WTC11 (cell line): ENCODE measurements at regions not wholly inside any gene's neighbourhood (a gene's known extent, or its start where the extent isn't known, plus 50 kb on each side); places are given as distances from the start of the nearest gene placed in this dataset.

Experiments used
- ATAC-seq: fragments of 200-7000 bp; cut with Tn5 transposase; 2 replicates; pipeline ENCODE4 v1.10.0; 2021; ENCODE audit warnings: mild to moderate bottlenecking, moderate library complexity
- CTCF ChIA-PET: fragments of 300-600 bp; sonication (Branson Sonifier 250); formaldehyde crosslinking; loops from one replicate; lab custom pipeline; 2021; ENCODE audit warnings: antibody characterized with exemption; lab: Charles Lee
- POLR2A ChIA-PET: fragments of 350-600 bp; sonication (Branson Sonifier 250); formaldehyde crosslinking; loops from one replicate; lab custom pipeline; 2021; ENCODE audit warnings: antibody characterized with exemption; lab: Charles Lee
- DNase-seq: peaks from one replicate; pipeline ENCODE4 v3.0.0; 2021; ENCODE audit warnings: low spot score
- H3K27ac Mint-ChIP-seq: 2 replicates; pipeline ENCODE4 v1.8.0; 2021; ENCODE audit warnings: mixed read lengths
- H3K27me3 Mint-ChIP-seq: 2 replicates; pipeline ENCODE4 v1.8.0; 2021; ENCODE audit warnings: low read depth, mild to moderate bottlenecking, moderate library complexity, mixed read lengths
- H3K36me3 Mint-ChIP-seq: 2 replicates; pipeline ENCODE4 v1.8.0; 2021; ENCODE audit warnings: mixed read lengths
- H3K4me1 Mint-ChIP-seq: 2 replicates; pipeline ENCODE4 v1.8.0; 2022; ENCODE audit warnings: mixed read lengths
- H3K4me3 Mint-ChIP-seq: 2 replicates; pipeline ENCODE4 v1.8.0; 2021; ENCODE audit warnings: mild to moderate bottlenecking, moderate library complexity, mixed read lengths
- H3K9me3 Mint-ChIP-seq: 2 replicates; pipeline ENCODE4 v1.8.0; 2021; ENCODE audit warnings: mixed read lengths
- AFF4 ChIP-seq: sonication (generic); formaldehyde crosslinking; IDR thresholded peaks from 2 replicates; pipeline ENCODE4 v1.8.1; 2023; ENCODE audit warnings: mild to moderate bottlenecking, missing genetic modification reagents, borderline replicate concordance
- ELF4 ChIP-seq: sonication (generic); formaldehyde crosslinking; IDR thresholded peaks from 2 replicates; pipeline ENCODE4 v1.8.1; 2022; ENCODE audit warnings: low read depth, mild to moderate bottlenecking, moderate library complexity, missing genetic modification reagents
- GABPB1 ChIP-seq: sonication (generic); formaldehyde crosslinking; IDR thresholded peaks from 2 replicates; pipeline ENCODE4 v1.8.1; 2023; ENCODE audit warnings: mild to moderate bottlenecking, missing genetic modification reagents
- GTF2I ChIP-seq: fragments of 250-450 bp; sonication (Bioruptor Pico); conservative IDR thresholded peaks from 2 replicates; pipeline ENCODE4 v1.4.0; 2021; ENCODE audit warnings: mild to moderate bottlenecking
- IRF1 ChIP-seq: sonication (generic); formaldehyde crosslinking; IDR thresholded peaks from 2 replicates; pipeline ENCODE4 v1.8.0; 2023; ENCODE audit warnings: missing genetic modification reagents
- MYBL2 ChIP-seq: sonication (generic); formaldehyde crosslinking; IDR thresholded peaks from 2 replicates; pipeline ENCODE4 v1.8.1; 2023; ENCODE audit warnings: mild to moderate bottlenecking, moderate library complexity, missing genetic modification reagents
- NR1H2 ChIP-seq: sonication (generic); formaldehyde crosslinking; IDR thresholded peaks from 2 replicates; pipeline ENCODE4 v1.9.0; 2021; ENCODE audit warnings: mild to moderate bottlenecking, moderate library complexity, missing genetic modification reagents
- RELA ChIP-seq: sonication (generic); formaldehyde crosslinking; IDR thresholded peaks from 2 replicates; pipeline ENCODE4 v1.8.1; 2022; ENCODE audit warnings: missing genetic modification reagents, mild to moderate bottlenecking, borderline replicate concordance
- SMAD3 ChIP-seq: sonication (generic); formaldehyde crosslinking; IDR thresholded peaks from 2 replicates; pipeline ENCODE4 v1.8.0; 2022; ENCODE audit warnings: missing genetic modification reagents, mild to moderate bottlenecking, borderline replicate concordance
- SOX15 ChIP-seq: fragments of 250-450 bp; sonication (Bioruptor Pico); IDR thresholded peaks from 2 replicates; pipeline ENCODE4 v1.9.0; 2021; ENCODE audit warnings: mild to moderate bottlenecking
- SP1 ChIP-seq: sonication (generic); formaldehyde crosslinking; conservative IDR thresholded peaks from 2 replicates; pipeline ENCODE4 v1.8.1; 2022; ENCODE audit warnings: missing genetic modification reagents
- TEAD1 ChIP-seq: sonication (generic); formaldehyde crosslinking; IDR thresholded peaks from 2 replicates; pipeline ENCODE4 v1.8.0; 2022; ENCODE audit warnings: mild to moderate bottlenecking, missing genetic modification reagents
- ZNF423 ChIP-seq: fragments of 250-450 bp; sonication (Bioruptor Pico); IDR thresholded peaks from 2 replicates; pipeline ENCODE4 v2.1.2; 2022; ENCODE audit warnings: mild to moderate bottlenecking, moderate library complexity
- TF ChIP-seq, protein P1 (sequence below): sonication (generic); formaldehyde crosslinking; IDR thresholded peaks from 2 replicates; pipeline ENCODE4 v1.8.1; 2023; ENCODE audit warnings: mild to moderate bottlenecking, missing genetic modification reagents, moderate library complexity
- TF ChIP-seq, protein P2 (sequence below): sonication (generic); formaldehyde crosslinking; IDR thresholded peaks from 2 replicates; pipeline ENCODE4 v1.8.1; 2023; ENCODE audit warnings: mild to moderate bottlenecking, moderate library complexity, missing genetic modification reagents

DNA sequence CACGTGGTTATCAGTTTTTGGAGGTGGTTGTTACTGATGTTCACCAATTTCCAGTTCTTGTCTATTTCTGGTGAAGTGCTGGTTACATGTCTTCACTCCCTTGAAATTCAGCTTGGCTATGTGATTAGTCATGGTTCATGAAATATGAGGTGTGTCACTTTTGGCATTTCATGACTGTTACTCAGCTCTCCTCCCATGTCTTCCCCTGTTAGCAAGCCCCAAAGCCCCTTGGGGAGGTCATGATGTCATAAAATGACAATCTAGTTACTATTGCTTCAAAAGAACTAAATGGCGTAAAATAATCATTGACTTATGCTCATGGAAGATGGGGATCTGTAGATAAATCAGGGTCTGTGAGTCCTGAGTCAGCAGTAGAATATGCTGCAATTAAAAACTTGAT lies 425.1 kb downstream of the SETD4 start:
- Mint-ChIP-seq H3K36me3 (no peaks in the 10 kb centered on the region), H3K27ac (no peak overlapping the region), H3K4me3 (no peak overlapping the region), H3K27me3 (no peaks in the 10 kb centered on the region), H3K4me1 (peaks cover 5% of the 10 kb centered on the region)
- DNase-seq: no peak
- ATAC-seq: no peak
- CTCF ChIA-PET: no interaction called here
- TF ChIP-seq ELF4 (CRISPR knock-in tag) (no peak), MYBL2 (CRISPR knock-in tag) (no peak), GABPB1 (CRISPR knock-in tag) (no peak), SP1 (no peak), TEAD1 (CRISPR knock-in tag) (no peak), NR1H2 (CRISPR knock-in tag) (no peak), RELA (no peak)
- TF ChIP-seq, all 79 proteins: peak for 0
- H3K9me3 Mint-ChIP-seq: no peaks in the 10 kb centered on the region
- POLR2A ChIA-PET: no interaction called here

GRCh38 chr21:35633501-35633900 lies 426.8 kb downstream of the SETD4 start:
- no peak for TF ChIP-seq SOX15
- ChIA-PET CTCF (no interaction called here), POLR2A (no interaction called here)
- no peaks in the 10 kb centered on the region for H3K27me3 Mint-ChIP-seq
- no peak for DNase-seq
- no peak overlapping the region for H3K27ac Mint-ChIP-seq
- no peak for ATAC-seq
- no peaks in the 10 kb centered on the region for H3K36me3 Mint-ChIP-seq
- H3K4me1 Mint-ChIP-seq: peaks cover 12% of the 10 kb centered on the region
- no peak overlapping the region for H3K4me3 Mint-ChIP-seq
- H3K9me3 Mint-ChIP-seq: no peaks in the 10 kb centered on the region

DNA sequence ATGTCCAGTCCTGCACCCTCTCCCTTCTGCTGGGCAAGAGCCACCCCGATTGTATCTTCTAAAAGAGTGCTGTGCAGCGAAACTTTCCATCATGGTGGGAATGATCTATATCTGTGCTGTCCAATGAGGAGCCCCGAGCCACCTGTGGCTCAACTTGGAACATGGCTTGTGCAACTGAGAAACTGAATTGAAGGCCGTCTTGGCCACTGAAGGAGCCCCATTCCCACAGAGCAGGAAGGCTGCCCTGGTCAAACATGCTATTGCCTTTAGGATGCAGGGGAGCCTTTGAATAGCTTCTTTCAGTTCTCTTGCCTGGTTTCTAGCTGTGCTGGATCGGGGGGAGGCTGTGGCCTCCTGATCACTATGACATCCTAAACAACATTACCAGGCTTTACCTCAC lies 427.6 kb downstream of the SETD4 start:
- CTCF ChIA-PET: no interaction called here
- no peak for ATAC-seq

More for the DNA sequence above, 427.6 kb downstream of the SETD4 start:
- Mint-ChIP-seq H3K36me3 (no peaks in the 10 kb centered on the region), H3K27ac (no peak overlapping the region), H3K9me3 (no peaks in the 10 kb centered on the region), H3K27me3 (no peaks in the 10 kb centered on the region), H3K4me3 (no peak overlapping the region), H3K4me1 (peaks cover 18% of the 10 kb centered on the region)
- no peak for DNase-seq
- TF ChIP-seq AFF4 (CRISPR knock-in tag): no peak
- no peak for TF ChIP-seq SMAD3 (CRISPR knock-in tag)
- no peak for TF ChIP-seq GTF2I (CRISPR knock-in tag)
- no peak for TF ChIP-seq ZNF423 (CRISPR knock-in tag)
- TF ChIP-seq, protein P1, sequence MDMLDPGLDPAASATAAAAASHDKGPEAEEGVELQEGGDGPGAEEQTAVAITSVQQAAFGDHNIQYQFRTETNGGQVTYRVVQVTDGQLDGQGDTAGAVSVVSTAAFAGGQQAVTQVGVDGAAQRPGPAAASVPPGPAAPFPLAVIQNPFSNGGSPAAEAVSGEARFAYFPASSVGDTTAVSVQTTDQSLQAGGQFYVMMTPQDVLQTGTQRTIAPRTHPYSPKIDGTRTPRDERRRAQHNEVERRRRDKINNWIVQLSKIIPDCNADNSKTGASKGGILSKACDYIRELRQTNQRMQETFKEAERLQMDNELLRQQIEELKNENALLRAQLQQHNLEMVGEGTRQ: no peak
- no peak for TF ChIP-seq IRF1 (CRISPR knock-in tag)
- TF ChIP-seq ELF4 (CRISPR knock-in tag): no peak
- no peak for TF ChIP-seq RELA
- TF ChIP-seq, protein P2, sequence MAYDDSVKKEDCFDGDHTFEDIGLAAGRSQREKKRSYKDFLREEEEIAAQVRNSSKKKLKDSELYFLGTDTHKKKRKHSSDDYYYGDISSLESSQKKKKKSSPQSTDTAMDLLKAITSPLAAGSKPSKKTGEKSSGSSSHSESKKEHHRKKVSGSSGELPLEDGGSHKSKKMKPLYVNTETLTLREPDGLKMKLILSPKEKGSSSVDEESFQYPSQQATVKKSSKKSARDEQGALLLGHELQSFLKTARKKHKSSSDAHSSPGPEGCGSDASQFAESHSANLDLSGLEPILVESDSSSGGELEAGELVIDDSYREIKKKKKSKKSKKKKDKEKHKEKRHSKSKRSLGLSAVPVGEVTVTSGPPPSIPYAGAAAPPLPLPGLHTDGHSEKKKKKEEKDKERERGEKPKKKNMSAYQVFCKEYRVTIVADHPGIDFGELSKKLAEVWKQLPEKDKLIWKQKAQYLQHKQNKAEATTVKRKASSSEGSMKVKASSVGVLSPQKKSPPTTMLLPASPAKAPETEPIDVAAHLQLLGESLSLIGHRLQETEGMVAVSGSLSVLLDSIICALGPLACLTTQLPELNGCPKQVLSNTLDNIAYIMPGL (CRISPR knock-in tag): no peak
- POLR2A ChIA-PET: no interaction called here
